Amniotic stem cell (primary cell): ENCODE measurements at regions not wholly inside any gene's neighbourhood (a gene's known extent, or its start where the extent isn't known, plus 50 kb on each side); places are given as distances from the start of the nearest gene placed in this dataset.

Source experiments
- DNase-seq: peaks from one replicate; lab custom pipeline; 2025; lab: John Stamatoyannopoulos, UW

DNA sequence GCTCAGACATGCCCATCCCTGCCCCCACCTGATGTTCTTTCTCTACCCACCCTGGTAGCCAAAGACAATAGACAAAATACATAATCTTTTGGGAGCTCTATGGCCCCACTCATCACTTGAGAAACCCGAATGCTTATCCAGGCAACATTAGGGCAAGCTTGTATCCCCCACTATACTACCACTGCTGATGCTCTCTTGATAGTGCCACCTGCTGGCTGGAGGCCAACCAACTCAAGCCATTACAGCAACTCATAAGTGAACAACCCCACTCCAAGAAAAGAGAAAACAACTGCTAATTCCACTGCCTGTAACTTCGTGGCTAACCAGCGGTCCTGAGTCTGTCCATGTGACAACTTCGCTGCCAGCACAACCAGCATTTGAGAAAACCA, 342.5 kb upstream of the TGFBR2 start:
- no peak for DNase-seq

DNA sequence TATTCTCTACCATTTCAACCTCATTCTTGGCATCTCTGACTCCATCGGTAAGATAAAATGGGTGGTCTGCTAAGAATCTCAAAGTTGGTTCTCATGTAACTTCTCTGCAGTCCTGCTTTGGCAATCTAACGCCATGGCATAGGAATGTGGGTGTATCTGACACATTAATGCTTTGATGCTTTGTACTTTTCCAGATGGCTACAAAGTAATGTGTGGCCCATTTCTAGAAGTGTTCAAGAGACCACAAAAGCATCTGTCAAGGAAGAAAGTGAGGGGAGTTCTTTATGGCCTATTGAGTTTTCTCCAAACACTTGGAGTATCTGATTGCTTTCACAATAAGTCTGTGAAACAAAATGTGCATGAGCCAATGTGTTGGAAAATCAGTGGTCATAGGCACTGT, 339.9 kb upstream of the TGFBR2 start:
- DNase-seq, result no peak

- DNase-seq, result no peak
Observed at GRCh38 chr3:30268288-30268687, 338.1 kb upstream of the TGFBR2 start.

GRCh38 chr3:30269751-30270445, 336.5 kb upstream of the TGFBR2 start:
- no peak for DNase-seq

DNA sequence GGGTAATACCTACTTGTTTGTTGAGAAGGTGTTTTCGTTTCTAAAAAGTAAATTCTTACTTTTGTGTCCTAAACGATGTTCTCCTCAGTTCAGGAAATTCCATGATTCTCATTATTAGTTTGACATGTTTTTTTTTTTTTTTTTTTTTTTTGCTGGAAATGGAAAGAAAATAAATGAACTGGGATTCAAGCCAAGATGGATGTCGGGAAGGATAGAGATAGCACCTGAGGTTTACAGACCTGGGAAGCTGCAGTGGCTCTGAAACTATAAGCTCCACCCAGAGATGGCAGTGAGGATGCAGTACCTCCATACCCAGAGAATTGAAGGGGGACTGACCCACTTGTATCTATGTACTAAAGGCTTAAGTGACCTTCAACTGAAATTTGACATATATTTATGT, 334.6 kb upstream of the TGFBR2 start:
- no peak for DNase-seq

GRCh38 chr3:30273304-30274072, 332.9 kb upstream of the TGFBR2 start:
- DNase-seq, result no peak

GRCh38 chr3:30277494-30277893, 328.9 kb upstream of the TGFBR2 start:
- no peak for DNase-seq

GRCh38 chr3:30281526-30281925, 324.9 kb upstream of the TGFBR2 start:
- DNase-seq, result no peak

- DNase-seq, result peak; percentile 76
Observed at GRCh38 chr3:30282154-30282696, 324.2 kb upstream of the TGFBR2 start.

DNA sequence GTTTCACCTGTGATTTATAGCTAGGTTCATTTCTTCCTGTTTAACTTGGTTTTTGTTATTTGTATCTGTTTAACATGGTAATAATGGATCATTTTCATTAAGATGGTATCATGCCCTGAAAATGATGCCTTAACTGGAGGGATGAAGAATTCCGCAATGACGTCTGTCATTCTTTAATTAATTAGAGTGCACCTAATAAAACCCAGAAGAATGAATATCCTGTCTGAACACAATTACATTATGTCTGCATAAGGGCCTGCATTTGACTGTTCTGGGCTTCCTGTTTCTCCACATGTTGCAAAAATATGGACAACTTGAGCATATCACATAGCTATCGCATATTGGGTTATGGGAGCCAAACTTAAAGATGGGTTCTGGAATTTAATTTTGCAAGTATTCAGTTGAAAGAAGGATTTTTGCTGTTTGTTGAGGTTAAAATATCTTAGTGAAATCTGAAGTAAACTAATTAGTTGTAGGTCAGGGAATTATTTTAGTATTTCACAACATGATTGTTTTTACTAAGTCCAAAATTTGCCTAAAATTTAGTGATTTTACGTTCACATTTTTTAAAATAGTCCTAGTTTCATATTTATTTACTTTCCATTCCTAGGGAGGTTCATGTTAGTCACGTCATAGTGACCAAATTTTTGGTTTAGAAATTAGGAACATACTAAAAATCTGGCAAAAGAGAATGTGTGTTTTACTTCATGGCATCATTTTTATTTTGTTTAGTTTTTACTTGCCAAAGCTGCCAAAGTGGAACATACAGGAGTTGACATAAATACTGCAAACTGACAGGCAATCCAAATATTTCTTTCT, 321.0 kb upstream of the TGFBR2 start:
- no peak for DNase-seq

GRCh38 chr3:30286007-30286669, 320.3 kb upstream of the TGFBR2 start:
- DNase-seq, result peak; percentile 32

DNA sequence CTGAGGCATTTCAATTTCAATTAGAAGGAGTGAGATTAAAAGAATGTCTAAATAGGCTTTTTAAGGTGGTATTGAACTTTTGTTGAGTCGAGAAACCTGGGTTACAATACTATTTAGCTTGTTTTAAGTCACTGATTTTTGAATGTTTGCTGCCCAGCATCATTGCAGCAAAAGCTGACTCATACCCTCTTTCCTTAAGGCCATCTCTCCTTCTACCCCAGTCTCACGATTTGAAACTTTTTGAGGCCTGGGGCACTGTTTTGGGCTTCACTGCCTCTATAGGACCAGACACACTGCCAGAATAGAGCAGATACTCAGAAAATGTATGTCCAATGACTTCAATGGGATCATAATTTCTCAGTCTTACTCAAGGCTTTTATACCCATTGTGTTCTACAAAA, 319.6 kb upstream of the TGFBR2 start:
- no peak for DNase-seq

DNA sequence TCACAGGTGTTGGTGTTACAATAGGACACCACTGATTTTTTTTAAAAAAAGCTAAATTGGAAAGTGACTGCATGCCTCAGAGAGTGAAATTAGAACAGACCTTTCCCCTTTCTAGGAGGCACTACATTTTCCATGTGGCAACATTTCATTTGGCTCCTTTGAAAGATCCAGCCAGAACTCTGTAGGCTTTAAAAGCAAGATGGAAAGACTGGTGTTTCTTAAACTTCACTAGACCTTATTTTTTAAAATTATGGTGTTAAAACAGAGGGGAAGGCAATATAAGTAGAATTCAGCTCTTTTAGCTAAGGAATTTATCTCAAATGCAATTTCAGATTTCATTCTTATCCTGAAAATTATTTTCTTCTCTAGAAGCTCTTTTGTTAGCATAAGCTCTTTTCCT, 317.6 kb upstream of the TGFBR2 start:
- DNase-seq, result no peak

DNA sequence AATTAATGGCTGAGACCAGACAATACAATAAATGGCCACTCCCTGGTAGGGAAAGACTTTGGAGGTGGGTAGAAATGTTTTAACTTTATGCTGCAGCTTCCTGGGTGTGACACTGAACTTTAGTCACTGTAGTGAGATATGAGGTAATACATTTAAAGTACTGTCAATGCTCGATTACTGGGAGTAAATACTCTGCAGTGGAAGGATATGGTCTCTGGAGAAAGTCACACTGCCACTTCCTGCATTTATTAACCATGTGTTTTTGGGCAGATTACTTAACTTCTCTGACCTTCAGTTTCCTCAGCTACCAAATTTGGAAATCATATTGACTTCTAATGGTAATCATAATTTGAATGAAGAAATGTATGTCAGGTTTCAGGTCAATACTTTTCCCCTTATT, 317.1 kb upstream of the TGFBR2 start:
- no peak for DNase-seq

DNA sequence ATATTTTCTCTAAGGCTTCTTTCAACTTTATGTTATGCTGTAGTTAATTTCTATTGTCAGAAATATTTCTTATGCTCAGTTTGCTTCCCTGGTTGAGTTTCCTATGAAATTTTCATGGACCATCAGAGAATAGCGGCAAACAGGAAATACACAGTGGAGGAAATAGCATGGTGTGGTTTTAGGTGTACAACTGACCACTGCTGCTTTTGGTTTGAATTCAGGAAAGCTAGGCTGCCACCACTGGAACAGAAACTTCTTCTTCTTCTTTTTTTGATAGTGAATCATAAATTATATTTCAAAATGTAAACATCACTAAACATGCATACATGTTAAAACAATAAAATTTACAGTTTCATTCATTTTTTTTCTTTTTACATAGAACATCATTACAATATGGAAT, 316.6 kb upstream of the TGFBR2 start:
- DNase-seq, result no peak

- no peak for DNase-seq
Observed at GRCh38 chr3:30290479-30290878, 315.9 kb upstream of the TGFBR2 start.

GRCh38 chr3:30292192-30292893, 314.1 kb upstream of the TGFBR2 start:
- no peak for DNase-seq

GRCh38 chr3:30293621-30294240, 312.7 kb upstream of the TGFBR2 start:
- DNase-seq, result no peak

GRCh38 chr3:30294241-30294667, 312.1 kb upstream of the TGFBR2 start:
- DNase-seq, result no peak

DNA sequence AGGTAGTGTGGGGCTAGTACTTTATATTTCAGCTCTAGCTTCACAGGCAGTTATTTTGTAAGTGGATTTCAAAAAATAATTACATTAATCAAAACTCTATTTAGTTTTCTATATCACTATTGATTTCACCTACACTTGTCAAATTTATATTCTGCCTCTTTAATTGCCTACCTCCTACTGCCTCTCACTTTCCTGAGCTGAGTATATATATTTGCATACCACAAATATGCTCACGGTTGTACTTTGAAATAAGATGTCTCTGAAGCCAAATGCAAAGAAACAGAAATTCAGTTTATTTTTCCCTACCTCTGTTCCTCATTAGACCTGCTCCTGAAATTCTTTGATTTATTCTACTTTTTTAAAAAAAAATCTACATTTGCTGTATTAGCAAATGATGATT, 309.3 kb upstream of the TGFBR2 start:
- DNase-seq, result no peak
